Osteocyte (in vitro differentiated cells): ENCODE measurements at regions not wholly inside any gene's neighbourhood (a gene's known extent, or its start where the extent isn't known, plus 50 kb on each side); places are given as distances from the start of the nearest gene placed in this dataset.

Experiments
- DNase-seq: peaks from one replicate; pipeline ENCODE4 v3.0.0; 2021; ENCODE audit warnings: mixed read lengths; ENCODE audit not compliant: unreplicated experiment; ENCODE audit errors: extremely low spot score
- H3K27ac Mint-ChIP-seq: one replicate; pipeline ENCODE4 v1.8.0; 2021; ENCODE audit warnings: mild to moderate bottlenecking, mixed read lengths; ENCODE audit not compliant: unreplicated experiment
- H3K27me3 Mint-ChIP-seq: one replicate; pipeline ENCODE4 v1.8.0; 2021; ENCODE audit warnings: mixed read lengths; ENCODE audit not compliant: unreplicated experiment
- H3K36me3 Mint-ChIP-seq: one replicate; pipeline ENCODE4 v1.8.0; 2021; ENCODE audit warnings: mixed read lengths; ENCODE audit not compliant: unreplicated experiment
- H3K4me1 Mint-ChIP-seq: one replicate; pipeline ENCODE4 v1.8.0; 2021; ENCODE audit warnings: mixed read lengths; ENCODE audit not compliant: unreplicated experiment
- H3K4me3 Mint-ChIP-seq: one replicate; pipeline ENCODE4 v1.8.0; 2021; ENCODE audit warnings: mild to moderate bottlenecking, moderate library complexity, mixed read lengths; ENCODE audit not compliant: unreplicated experiment
- H3K9me3 Mint-ChIP-seq: one replicate; pipeline ENCODE4 v1.8.0; 2021; ENCODE audit warnings: mixed read lengths; ENCODE audit not compliant: unreplicated experiment
- CTCF ChIP-seq: fragments of 200-600 bp; sonication (generic); IDR thresholded peaks from 2 replicates; pipeline ENCODE4 v1.5.0; 2021; ENCODE audit warnings: antibody characterized with exemption, mild to moderate bottlenecking, moderate library complexity

GRCh38 chr16:65229191-65229662, 107.4 kb upstream of the CDH11 start:
- H3K4me3 Mint-ChIP-seq: no peak overlapping the region
- H3K36me3 Mint-ChIP-seq: no peaks in the 10 kb centered on the region
- no peak overlapping the region for H3K27ac Mint-ChIP-seq
- H3K9me3 Mint-ChIP-seq: no peaks in the 10 kb centered on the region
- H3K27me3 Mint-ChIP-seq: no peaks in the 10 kb centered on the region
- no peak for TF ChIP-seq CTCF
- no peak for DNase-seq
- H3K4me1 Mint-ChIP-seq: no peaks in the 10 kb centered on the region

- no peak for TF ChIP-seq CTCF
- H3K36me3 Mint-ChIP-seq: no peaks in the 10 kb centered on the region
- no peak overlapping the region for H3K27ac Mint-ChIP-seq
- H3K4me3 Mint-ChIP-seq: no peak overlapping the region
- DNase-seq: no peak
- peaks cover 7% of the 10 kb centered on the region for H3K27me3 Mint-ChIP-seq
- no peaks in the 10 kb centered on the region for H3K9me3 Mint-ChIP-seq
- H3K4me1 Mint-ChIP-seq: no peaks in the 10 kb centered on the region
Measured at GRCh38 chr16:65227150-65227835, 105.4 kb upstream of the CDH11 start.

- no peak for TF ChIP-seq CTCF
- H3K9me3 Mint-ChIP-seq: no peaks in the 10 kb centered on the region
- H3K36me3 Mint-ChIP-seq: no peaks in the 10 kb centered on the region
- H3K27ac Mint-ChIP-seq: no peak overlapping the region
- H3K27me3 Mint-ChIP-seq: peaks cover 7% of the 10 kb centered on the region
- no peak overlapping the region for H3K4me3 Mint-ChIP-seq
- H3K4me1 Mint-ChIP-seq: no peaks in the 10 kb centered on the region
- DNase-seq: no peak
Measured at GRCh38 chr16:65226077-65226476, 104.2 kb upstream of the CDH11 start.

DNA sequence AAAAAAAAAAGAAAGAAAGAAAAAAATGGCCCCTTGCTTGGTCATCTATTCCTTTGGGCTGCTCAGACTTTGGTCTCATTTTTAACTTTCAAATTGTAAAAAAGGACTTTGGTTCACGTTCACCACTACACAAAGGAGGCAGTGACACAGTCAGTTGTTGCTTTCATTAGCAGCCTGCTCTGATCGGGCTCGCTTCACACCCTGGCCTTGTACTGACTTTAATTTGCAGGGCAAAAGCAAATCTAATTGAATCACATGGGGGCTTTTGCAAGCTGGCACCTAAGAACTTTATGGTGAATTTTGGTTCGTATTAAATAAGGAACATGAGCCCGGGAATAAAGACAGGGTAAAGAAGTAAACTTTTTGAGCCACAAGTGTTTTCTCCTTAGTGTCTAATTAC, 103.6 kb upstream of the CDH11 start:
- H3K36me3 Mint-ChIP-seq: no peaks in the 10 kb centered on the region
- no peak for TF ChIP-seq CTCF
- H3K4me1 Mint-ChIP-seq: no peaks in the 10 kb centered on the region
- no peak overlapping the region for H3K4me3 Mint-ChIP-seq
- no peaks in the 10 kb centered on the region for H3K9me3 Mint-ChIP-seq
- H3K27me3 Mint-ChIP-seq: peaks cover 7% of the 10 kb centered on the region
- H3K27ac Mint-ChIP-seq: no peak overlapping the region
- no peak for DNase-seq

GRCh38 chr16:65224994-65225393, 103.1 kb upstream of the CDH11 start:
- Mint-ChIP-seq H3K4me3 (no peak overlapping the region), H3K4me1 (no peaks in the 10 kb centered on the region), H3K27ac (no peak overlapping the region)

More at GRCh38 chr16:65224994-65225393, 103.1 kb upstream of the CDH11 start:
- Mint-ChIP-seq H3K9me3 (no peaks in the 10 kb centered on the region), H3K36me3 (no peaks in the 10 kb centered on the region), H3K27me3 (peaks cover 7% of the 10 kb centered on the region)
- TF ChIP-seq CTCF: no peak
- DNase-seq: no peak
